ENCODE measurements at regions not wholly inside any gene's neighbourhood (a gene's known extent, or its start where the extent isn't known, plus 50 kb on each side); places are given as distances from the start of the nearest gene placed in this dataset.

GRCh38 chr6:145349950-145350510 lies 385.3 kb downstream of the EPM2A start:
- no peak for TF ChIP-seq CTCF (conservative IDR thresholded peaks at IDR 0.05)
- H3K27ac ChIP-seq, result peak overlapping the region; percentile 53

GRCh38 chr6:145350928-145351327 lies 384.4 kb downstream of the EPM2A start:
- no peak for TF ChIP-seq CTCF (conservative IDR thresholded peaks at IDR 0.05)
- peak overlapping the region; percentile 53; the same call in 1 of the 2 replicates for H3K27ac ChIP-seq

GRCh38 chr6:145352382-145353080 lies 382.8 kb downstream of the EPM2A start:
- no peak for TF ChIP-seq CTCF (conservative IDR thresholded peaks at IDR 0.05)
- no peak overlapping the region for H3K27ac ChIP-seq

- H3K27ac ChIP-seq, result no peak overlapping the region
- TF ChIP-seq CTCF (conservative IDR thresholded peaks at IDR 0.05), result no peak
Measured at GRCh38 chr6:145360865-145361264, 374.5 kb downstream of the EPM2A start.

- TF ChIP-seq CTCF (conservative IDR thresholded peaks at IDR 0.05), result no peak
- H3K27ac ChIP-seq, result no peak overlapping the region
Measured at GRCh38 chr6:145367149-145367548, 368.2 kb downstream of the EPM2A start.

- no peak for TF ChIP-seq CTCF (conservative IDR thresholded peaks at IDR 0.05)
- no peak overlapping the region for H3K27ac ChIP-seq
Measured at GRCh38 chr6:145368075-145368474, 367.2 kb downstream of the EPM2A start.

GRCh38 chr6:145370559-145370958 lies 364.8 kb downstream of the EPM2A start:
- TF ChIP-seq CTCF (conservative IDR thresholded peaks at IDR 0.05), result no peak
- H3K27ac ChIP-seq, result no peak overlapping the region

Measured in VCaP (cell line).